ENCODE measurements at regions not wholly inside any gene's neighbourhood (a gene's known extent, or its start where the extent isn't known, plus 50 kb on each side); places are given as distances from the start of the nearest gene placed in this dataset.

DNA sequence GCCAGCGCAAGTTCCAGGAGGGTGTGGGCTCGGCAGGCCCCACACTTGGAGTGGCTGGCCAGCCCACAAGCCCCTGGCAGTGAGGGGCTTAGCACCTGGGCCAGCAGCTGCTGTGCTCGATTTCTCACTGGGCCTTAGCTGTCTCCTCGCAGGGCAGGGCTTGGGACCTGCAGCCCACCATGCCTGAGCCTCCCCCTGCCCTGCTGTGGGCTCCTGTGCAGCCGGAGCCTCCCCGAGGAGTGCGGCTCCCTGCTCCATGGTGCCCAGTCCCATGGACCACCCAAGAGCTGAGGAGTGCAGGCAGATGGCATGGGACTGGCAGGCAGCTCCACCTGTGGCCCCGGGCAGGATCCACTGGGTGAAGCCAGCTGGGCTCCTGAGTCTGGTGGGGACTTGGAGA lies 139.2 kb upstream of the CXCL13 start:
- TF ChIP-seq, protein P1, sequence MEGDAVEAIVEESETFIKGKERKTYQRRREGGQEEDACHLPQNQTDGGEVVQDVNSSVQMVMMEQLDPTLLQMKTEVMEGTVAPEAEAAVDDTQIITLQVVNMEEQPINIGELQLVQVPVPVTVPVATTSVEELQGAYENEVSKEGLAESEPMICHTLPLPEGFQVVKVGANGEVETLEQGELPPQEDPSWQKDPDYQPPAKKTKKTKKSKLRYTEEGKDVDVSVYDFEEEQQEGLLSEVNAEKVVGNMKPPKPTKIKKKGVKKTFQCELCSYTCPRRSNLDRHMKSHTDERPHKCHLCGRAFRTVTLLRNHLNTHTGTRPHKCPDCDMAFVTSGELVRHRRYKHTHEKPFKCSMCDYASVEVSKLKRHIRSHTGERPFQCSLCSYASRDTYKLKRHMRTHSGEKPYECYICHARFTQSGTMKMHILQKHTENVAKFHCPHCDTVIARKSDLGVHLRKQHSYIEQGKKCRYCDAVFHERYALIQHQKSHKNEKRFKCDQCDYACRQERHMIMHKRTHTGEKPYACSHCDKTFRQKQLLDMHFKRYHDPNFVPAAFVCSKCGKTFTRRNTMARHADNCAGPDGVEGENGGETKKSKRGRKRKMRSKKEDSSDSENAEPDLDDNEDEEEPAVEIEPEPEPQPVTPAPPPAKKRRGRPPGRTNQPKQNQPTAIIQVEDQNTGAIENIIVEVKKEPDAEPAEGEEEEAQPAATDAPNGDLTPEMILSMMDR (optimal IDR thresholded peaks at IDR 0.05 in 1 of 3, IDR thresholded peaks at IDR 0.05 in 1 of 3, conservative IDR thresholded peaks at IDR 0.05 in 1 of 3; ENCODE audit: extremely low read depth in 1 of 3, insufficient read depth in 2 of 3, low read length in 3 of 3): no peak
- TF ChIP-seq EZH2 (IDR thresholded peaks at IDR 0.05; ENCODE audit: low read length): no peak
